ENCODE measurements at regions not wholly inside any gene's neighbourhood (a gene's known extent, or its start where the extent isn't known, plus 50 kb on each side); places are given as distances from the start of the nearest gene placed in this dataset.

DNA sequence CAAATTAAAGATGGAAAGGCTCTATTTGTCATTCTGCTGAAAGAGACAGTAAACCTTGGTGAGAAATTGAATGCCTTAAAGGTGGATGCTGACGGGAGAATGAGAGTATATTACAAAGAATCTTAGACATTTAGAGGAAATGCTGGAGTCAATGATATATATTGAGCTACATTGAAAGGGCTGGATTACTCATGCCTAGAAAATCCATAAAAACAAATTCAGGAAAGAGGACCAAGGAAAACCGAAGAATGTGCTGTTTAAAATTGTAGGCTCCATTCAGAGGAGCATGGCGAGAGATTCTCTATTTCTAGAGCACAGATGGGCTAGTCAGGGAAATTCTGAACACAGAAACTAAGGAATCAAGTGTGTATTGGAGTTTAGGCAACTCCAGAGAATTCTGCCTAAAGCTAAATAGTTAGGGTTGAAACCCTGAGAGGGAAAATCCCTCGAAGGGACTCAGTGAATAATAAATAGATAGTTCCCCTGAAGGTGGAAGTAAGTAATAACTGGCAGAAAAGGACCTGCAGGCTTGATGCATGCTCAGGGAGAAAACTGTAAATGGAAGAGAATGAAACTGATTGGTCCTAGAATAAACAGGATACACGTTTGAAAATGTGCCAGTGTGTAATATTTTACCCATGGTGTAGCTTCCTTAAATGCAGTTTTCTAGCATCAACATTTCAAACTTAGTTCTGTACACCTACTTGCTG, 1532.4 kb upstream of the TENM3 start:
- no peak for DNase-seq

DNA sequence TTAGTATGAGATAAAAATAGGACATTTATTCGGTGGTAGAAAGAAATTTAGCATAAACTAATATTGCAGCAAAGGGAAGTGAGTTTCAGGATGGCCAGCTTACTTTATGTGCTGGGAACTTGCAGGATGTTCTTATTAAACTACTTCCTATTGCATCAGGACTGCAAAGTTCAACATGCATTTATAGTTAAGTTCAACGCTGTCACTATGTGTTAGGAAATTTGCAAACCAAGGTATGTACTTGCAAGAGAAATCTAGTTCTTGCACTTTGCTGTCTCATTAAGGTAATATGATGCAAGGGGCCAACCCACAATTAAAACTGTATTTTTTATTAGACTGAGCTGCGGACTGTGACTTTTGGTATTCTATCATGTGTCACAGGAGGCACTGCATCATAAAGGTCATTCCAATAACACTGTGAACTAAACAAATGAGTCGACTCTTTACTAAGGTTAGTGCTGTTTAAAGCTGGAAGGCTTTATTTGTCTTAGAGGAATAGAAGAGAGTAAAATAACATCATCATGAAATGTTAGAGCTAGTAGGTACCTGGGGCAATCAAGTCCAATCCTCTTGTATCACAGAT, 1525.7 kb upstream of the TENM3 start:
- DNase-seq = no peak

DNA sequence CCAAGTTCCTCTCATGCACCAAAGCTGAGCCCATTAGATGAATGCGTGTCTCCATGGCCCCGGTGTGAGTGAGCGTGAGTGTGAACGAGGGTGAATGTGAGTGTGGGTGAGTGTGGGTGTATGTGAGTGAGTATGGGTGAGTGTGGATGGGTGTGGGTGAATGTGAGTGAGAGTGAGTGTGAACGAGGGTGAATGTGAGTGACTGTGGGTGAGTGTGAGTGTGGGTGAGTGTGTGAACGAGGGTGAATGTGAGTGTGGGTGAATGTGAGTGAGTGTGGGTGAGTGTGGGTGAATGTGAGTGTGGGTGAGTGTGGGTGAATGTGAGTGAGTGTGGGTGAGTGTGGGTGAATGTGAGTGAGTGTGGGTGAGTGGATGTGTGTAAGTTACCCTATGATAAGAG, 1521.8 kb upstream of the TENM3 start:
- DNase-seq = no peak

DNA sequence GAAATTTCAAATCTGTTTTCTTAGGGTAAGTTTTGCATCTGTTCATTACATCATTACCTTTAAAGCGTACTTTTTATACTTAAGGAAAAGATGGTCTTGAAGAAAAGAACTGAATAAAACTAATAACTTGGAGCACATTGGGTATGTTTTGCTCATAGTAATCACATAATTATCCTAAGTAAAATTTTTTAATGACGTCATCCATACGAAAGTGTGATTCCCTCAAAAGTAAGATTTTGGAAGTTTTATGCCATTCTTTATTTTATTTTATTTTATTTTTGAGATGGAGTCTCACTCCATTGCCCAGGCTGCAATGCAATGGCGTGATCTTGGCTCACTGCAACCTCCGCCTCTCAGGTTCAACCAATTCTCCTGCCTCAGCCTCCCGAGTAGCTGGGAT, 1516.6 kb upstream of the TENM3 start:
- no peak for DNase-seq

DNA sequence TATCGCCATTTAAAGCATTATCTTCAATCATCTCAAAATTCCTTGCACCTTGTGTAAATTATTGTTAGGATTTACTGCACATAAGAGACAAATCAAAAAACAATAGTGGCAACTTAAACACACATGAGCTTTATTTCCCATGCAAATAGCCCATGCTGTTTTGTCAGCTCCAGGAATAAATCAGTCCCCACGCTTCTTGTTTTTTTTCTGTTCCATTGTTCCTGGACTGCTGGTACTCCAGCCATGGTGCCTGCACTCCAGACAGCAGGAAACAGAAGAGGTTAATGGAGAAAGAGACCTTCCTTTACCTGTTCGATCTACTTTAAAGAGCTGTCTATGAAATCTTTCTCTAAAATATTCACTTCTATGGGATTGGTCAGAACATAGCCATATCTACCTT, 1515.7 kb upstream of the TENM3 start:
- no peak for DNase-seq

DNA sequence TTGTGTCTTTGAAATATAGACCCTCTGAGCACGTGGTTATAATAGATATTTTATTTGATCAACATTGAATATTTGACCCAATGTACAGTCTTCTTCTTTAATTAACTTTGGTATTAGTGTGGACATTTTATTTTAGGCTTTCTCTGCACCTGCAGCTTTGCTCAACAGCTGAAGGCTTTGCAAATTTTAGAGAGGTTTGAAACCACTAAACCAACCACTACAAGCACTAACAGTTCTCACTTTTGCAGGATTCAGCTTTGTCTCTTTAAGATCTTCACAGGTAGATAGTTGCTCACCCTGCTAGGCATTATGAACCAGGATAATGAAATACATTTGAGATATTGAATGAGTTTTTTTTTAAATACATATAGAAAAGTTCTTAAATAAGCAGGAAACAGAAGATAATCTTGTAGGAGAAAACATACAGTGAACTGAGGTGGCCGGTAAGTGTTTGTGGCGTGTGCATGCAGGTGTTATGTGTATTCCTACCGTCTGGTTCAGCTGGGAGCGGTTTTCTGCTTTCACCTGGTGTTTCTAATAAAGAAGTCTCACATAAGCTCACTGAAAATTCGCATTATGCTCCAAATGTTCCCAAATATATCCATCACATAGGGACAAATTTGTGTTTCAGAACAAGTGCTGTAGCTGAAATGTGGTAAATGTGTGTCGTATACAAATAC, 1508.3 kb upstream of the TENM3 start:
- DNase-seq = no peak

DNA sequence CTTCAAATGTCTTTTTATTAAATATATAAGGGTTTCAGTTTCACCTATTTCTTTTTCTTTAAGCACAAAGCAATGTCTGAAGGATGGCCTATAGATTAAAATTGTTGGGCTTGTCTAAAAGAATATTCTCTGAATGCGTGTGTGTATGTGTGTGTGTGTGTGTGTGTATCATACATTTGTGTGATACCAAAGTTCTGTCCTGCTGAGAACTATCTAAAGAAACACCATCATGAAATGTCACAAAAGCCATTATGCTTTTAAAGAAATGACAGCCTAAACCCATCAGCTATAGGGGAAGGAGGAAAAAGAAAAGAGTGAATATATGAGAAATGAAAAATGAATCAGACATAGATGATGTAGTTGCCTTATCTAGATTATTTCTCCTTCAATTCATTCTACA, 1501.5 kb upstream of the TENM3 start:
- no peak for DNase-seq

DNA sequence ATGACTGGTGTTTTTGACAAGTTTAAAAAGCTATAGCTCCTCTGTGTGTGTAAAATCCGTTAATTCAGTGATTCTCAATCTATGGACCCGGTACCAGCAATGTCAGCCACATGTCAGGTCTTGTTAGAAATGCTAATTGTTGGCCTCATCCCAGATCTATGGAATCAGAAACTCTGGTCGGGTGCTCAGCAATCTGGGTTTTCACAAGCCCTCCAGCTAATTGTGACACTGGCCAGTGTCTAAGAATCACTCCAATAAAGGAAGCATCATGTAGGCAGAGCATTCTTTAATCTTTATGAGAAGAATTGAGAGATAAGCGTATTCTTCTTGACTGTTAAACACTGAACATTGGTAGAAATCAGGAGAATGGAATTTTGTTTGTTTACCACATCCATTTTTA, 1498.2 kb upstream of the TENM3 start:
- DNase-seq = no peak

DNA sequence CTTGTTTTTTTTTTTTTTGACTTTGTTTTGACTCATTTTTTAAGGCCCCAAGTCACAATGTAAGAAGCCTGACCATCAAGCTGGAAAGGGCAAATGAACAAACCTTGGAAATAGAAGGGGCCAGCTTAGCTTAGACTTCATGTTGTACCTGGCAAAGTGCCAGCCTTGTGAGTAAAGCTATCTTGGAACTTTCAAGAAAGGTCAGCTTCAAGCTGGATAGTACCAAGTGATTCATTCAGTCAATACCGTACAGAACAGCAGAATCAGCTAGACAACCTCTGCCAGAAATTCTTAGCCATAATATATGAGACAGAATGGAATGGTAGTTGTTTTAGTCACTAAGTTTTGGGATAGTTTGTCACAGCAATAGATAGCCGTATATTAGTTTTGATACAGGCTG, 1492.2 kb upstream of the TENM3 start:
- DNase-seq = no peak

DNA sequence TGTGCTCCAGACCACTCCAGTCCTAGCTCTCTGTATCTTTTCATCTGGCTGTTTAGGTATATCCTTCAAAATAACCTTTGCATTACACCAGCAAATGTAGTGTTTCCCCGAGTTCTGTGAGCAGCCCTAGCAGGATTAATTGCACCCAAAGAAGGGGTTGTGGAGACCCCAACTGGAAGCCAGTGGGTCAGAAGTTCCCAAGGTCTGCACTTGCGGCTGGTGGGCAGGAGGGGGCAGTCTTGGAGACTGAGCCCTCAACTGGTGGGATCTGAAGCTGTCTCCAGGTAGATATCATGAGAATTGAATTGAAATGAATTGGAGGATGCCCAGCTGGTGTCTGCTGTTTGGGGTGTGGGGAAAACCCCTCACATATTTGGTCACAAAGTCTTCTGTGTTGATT, 1485.3 kb upstream of the TENM3 start:
- no peak for DNase-seq

DNA sequence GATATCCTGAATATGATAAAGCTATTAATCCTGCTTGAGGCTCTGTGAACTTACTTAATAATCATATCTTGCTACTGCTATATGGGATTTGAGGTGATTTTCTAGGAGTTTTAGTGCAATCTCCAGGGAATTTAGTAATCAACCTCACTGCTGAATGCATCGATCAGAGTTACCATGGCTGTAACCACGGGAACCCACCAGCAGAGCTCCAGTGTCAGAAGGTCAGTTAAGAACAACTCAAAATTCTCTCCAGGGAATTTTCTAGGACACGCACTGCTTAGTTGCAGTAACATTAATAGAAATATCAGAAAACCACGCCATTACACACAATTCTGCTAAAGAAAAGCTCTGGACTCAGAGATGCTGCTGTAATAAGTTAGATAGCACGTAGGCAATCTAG, 1477.2 kb upstream of the TENM3 start:
- DNase-seq = peak; percentile 49

DNA sequence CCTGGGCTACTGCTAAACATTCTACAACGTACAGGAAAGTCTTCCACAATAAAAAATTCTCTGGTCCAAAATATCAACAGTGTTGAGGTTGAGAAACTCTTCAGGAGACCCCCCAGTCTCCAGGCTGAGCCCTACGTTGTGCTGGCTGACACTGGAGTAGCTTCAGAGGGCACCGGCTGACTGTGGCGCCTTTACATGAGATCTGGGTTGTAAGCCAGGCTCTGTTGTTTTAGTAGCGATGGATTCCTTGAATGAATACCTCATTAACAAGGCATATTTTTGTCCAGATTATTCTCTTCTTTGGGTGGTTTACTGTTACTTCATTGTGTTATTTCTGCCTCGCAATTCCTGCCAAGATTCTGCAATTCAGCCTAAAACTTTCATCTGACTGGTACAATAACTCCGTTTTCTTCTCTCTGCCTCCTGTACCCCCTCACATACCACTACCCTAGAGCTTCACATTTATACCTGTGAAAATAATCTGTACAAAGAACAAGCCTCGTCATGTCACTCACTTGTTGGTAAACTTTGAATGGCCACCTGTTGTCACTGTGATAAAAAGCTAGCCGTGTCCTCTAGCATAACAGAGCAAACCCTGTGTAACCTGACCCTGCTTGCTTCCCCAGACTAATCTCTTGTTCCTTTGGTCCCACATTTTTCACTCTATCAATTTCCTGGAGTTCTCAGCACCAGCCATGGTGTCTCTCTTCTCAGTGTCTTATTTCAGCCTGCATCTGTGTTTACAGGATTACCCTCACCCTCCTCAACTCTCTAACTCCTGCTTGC, 1476.1 kb upstream of the TENM3 start:
- peak; percentile 23 for DNase-seq

DNA sequence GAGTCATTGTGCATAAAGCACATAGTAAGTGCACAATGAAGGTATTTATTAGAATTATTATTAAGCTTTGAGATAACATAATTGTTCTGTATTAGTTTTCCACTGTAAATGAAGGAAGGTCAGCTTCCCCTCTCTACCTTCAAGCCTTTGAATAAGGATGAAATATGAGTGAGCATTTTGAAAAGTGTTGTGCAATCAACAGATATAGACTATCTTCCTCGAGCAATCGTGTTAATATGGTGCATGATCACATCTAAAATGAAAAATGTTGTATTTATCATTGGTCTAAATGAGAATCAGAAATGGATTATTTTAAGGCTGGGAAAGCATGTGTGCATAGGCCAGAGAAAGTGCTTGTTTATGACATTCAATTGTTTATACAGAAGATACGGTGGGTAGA, 1474.6 kb upstream of the TENM3 start:
- no peak for DNase-seq

DNA sequence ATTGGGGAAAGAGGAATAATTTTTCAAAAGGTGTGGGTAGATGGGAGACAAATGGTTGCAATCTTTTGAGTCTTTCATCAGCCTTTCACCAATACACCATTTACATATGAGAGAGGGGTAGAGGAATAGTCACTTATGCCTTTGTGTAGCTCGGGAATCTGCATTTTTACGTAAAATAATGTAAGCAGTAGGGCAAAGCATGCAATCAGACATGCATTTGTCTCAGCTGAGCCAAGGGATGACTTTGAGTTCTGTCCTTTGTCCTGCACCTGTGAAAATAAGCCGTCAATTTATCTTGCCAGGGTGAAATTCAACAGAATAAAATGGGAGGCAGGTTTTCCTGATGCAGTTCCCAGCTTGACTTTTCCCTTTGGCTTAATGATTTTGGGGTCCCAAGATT, 1473.4 kb upstream of the TENM3 start:
- DNase-seq = no peak

DNA sequence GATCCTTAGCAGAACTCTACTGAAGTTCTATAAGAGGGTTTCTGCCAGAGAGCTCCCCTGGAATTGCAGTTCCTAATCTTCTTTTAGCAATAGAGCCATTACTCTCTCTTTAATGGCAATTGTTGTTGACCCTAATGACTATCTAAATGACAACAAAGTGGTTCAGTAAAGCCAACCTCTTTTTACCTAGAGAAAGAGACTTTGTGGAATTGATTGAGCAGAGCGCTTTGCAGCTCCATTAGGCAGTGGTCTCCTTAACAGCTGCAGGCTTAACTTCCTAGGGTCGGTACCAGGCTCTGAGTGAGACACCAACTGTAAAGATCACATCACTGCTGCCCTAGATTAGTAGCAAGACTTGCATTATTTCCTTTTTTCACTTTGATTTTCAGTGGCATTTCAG, 1472.9 kb upstream of the TENM3 start:
- peak; percentile 10 for DNase-seq

DNA sequence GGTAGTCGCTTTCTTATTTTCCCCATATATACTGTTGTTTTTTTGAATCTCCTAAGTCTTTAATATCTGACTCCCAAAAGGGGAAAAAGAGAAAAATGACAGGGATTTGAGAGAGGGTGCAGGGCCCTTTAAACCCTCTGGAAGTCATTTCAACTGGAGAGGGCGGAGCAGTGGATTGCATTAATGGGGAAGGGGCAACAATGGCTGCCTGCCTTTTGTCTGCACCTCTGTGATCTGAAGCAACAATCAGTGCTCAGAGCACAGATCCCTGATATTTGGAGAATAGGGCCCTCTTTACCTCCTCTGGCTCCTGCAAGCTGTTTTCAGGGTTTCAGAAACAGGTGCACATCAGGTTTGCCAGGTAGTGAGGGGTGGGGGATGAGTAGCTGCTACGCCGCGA, 1458.3 kb upstream of the TENM3 start:
- DNase-seq = no peak

DNA sequence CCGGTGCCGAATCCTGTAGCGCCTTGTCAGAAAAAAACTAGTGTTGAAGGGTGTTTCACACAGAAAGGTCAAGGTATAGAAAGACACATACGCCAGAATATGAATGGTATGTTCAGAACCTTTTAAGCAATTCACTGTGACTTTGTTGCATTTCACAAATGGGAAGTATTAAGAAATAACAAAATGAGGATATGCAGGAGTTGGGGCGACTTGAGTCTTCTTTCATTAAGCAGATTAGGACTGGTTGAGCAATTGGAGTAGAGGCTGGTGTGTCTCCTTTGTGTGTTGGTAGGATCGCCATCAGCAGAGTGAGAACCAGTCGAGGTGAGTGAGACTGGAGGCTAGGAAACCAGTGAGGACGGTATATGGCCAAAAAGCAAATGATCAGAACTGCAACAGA, 1454.5 kb upstream of the TENM3 start:
- DNase-seq = no peak

DNA sequence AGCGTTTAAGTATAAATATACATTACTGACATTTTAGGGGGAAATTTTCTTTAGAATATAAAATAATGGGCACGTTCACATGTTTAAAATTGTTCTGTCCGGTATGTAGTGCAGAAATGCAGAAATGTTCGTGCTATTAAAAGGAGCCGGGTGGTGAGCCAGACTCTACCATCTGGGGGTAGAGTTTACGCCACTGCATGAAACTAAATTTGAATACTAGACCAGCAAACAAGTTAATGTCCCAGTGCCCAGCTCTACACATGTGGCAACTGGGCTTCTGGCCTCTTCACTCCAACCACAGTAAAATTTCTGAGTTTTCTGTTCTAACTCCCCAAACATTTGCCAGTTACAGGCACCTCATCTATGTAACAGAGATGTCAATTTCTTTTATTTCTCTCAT, 1453.3 kb upstream of the TENM3 start:
- DNase-seq = no peak

DNA sequence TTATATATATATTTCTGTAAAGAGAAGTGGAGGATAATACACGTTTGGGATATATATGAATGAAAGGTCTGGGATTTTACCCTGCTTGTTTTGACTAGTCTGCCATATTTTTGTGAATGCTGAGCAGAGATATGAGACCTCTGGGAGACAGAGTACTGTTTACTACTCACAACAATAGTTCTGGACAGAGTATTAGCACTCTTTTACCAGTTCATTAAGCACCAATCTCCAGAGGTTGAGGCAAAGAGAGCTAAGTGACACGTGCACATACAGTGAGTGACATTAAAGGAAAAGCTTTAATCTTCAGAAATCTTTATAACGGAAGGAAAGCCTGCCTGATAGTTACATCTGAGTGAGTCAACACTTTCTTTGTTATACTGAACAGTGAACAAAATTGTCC, 1452.7 kb upstream of the TENM3 start:
- peak; percentile 47 for DNase-seq

DNA sequence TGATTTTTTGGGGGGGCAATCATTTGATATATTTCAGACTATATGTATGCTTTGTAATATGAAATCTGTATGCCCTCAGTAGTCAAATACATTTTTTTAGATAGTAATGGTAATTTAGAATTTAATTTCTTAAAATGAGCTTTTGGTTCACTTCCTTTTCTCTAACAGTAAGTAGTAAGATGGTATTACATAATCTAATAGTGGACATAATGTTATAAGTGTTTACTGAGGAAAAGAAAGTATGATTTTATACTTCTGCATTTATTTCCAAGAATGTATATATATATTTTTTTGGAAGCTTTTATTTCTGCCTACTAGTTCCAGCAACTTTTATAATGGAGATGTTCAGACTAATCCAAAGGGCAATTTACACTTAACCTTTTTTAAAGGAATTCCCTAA, 1450.7 kb upstream of the TENM3 start:
- DNase-seq = no peak

DNA sequence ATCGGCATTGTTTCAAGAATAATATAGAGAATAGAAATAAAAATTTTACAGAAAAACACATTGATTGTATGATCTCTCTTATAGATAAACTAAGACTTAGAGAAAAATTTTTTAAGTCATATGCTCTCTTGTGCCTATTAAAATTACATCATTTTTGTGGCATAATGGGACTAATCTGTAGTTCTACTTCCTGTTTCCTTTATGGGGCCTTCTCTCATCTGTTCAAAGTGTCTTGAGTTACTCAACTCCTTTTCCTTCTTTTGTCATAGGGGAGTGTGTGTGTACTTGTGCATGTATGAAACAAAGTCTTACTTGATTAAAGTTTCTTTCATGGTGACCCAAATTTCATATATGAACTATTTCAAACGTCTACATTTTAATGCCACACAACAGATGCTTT, 1448.9 kb upstream of the TENM3 start:
- DNase-seq = no peak

DNA sequence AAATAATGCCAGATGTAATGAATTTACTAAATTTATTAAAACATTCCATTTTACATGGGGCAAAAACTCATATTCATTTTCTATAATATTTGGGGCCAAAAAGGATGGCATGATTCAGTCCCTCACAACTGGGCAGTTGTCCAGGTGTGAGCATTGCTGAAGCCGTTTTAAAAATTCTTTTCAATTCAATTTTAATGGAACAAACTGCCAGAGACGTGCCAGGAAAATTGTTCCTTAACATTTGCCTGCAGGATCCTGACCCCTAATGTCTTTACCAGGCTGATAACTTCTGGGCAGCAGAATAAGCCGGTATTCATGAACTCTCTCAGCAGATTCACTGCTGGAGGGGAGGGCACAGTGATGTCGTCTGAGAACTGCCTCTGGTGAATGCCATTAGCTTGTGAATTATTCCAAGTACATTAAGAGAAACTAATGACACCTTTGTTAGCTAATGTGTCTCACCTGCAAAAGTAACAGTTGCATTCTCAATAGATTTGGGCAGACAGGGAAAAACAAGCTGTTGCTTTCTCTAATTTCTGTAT, 1445.1 kb upstream of the TENM3 start:
- no peak for DNase-seq

DNA sequence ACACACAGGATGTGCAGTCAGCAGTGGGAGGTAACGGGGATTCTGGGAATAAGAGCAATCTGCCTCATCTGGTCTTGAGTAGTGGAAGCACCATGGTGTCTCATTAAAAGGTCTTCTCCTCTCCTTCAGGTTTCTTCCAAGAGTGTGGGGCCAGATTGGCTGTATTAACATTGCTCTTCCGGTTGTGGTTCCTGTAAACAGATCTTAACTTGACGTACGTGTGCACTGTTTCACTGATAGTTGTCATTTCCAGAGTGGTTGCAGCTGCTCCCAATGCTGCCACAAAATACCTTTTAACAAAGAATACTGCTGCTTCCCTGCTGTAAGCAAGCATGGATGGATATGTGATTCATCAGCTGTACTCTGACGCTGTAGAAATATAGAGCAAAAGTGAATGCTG, 1443.4 kb upstream of the TENM3 start:
- peak; percentile 45 for DNase-seq

DNA sequence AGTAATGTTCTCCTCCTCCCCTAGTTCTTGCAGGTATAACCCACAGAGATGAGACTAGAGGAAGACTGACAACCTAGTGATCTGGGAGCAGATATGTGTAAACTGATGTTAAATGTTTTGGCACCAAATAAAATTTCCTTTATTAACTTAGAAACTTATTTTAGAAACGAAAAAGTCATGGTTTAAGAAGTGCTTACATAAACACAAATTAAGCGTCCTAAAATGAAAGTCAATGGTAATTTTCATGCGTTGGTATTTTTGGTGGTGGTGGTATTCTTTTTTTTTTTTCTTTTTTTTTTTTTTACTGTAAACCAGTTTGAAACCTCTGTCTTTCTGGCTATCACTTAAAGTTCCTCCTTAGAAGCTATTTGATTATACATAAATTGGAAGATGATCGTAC, 1438.1 kb upstream of the TENM3 start:
- no peak for DNase-seq
